BJ (cell line): ENCODE measurements at regions not wholly inside any gene's neighbourhood (a gene's known extent, or its start where the extent isn't known, plus 50 kb on each side); places are given as distances from the start of the nearest gene placed in this dataset.

Source experiments
- CTCF ChIA-PET: fragments of 350-600 bp; formaldehyde crosslinking; extraction: SDS; loops from one replicate; lab custom pipeline; 2021; ENCODE audit warnings: antibody characterized with exemption, inconsistent platforms; lab: Yijun Ruan, JAX
- POLR2A ChIA-PET: fragments of 300-600 bp; sonication (Branson Sonifier 250); formaldehyde crosslinking; extraction: SDS; loops from one replicate; lab custom pipeline; 2021; ENCODE audit warnings: antibody characterized with exemption; lab: Charles Lee
- DNase-seq: peaks from one replicate; pipeline ENCODE4 v3.0.0-alpha.2; 2011; ENCODE audit warnings: low read depth
- H3K27me3 ChIP-seq: 2 replicates; pipeline ENCODE4 v1.6.0; 2011; ENCODE audit warnings: low read length; ENCODE audit not compliant: control insufficient read depth, insufficient read depth
- H3K36me3 ChIP-seq: 2 replicates; pipeline ENCODE4 v1.5.1; 2011; ENCODE audit warnings: low read length; ENCODE audit not compliant: control insufficient read depth, insufficient read depth
- H3K4me3 ChIP-seq: 2 replicates; pipeline ENCODE4 v1.5.1; 2011; ENCODE audit warnings: low read depth, mild to moderate bottlenecking, control low read depth, low read length
- CTCF ChIP-seq: IDR thresholded peaks from 2 replicates; pipeline ENCODE4 v1.5.1; 2011; ENCODE audit warnings: low read depth, mild to moderate bottlenecking, control low read depth, inconsistent platforms, low read length, moderate library complexity; ENCODE audit not compliant: insufficient read depth

DNA sequence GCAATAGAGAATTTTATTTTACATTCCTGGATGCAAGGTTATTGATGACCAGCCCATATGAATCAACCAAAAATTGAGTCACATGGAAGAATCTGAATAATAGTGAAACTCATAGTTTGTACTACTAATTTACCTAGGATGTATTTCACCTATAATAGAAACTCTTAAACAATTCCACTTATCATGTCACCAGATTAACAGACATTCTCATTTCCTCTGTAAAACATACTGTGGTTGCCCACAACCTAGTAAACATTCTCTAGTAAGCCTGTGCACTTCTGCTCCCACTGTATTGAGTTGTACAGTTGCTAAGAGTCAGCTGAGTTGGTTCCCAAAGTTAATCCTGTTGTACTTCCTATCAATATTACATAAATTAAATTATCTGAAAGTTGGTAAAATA is 196.6 kb upstream of the TMTC1 start:
- no peak for TF ChIP-seq CTCF
- no peaks in the 10 kb centered on the region for H3K36me3 ChIP-seq
- ChIA-PET POLR2A (no interaction called here), CTCF (no interaction called here)
- DNase-seq: no peak
- H3K4me3 ChIP-seq: no peak overlapping the region
- no peaks in the 10 kb centered on the region for H3K27me3 ChIP-seq

- POLR2A ChIA-PET: no interaction called here
- H3K4me3 ChIP-seq: no peak overlapping the region
- CTCF ChIA-PET: no interaction called here
- TF ChIP-seq CTCF: no peak
- no peak for DNase-seq
- no peaks in the 10 kb centered on the region for H3K36me3 ChIP-seq
- no peaks in the 10 kb centered on the region for H3K27me3 ChIP-seq
Observed at GRCh38 chr12:29971446-29971845, 187.7 kb upstream of the TMTC1 start.

DNA sequence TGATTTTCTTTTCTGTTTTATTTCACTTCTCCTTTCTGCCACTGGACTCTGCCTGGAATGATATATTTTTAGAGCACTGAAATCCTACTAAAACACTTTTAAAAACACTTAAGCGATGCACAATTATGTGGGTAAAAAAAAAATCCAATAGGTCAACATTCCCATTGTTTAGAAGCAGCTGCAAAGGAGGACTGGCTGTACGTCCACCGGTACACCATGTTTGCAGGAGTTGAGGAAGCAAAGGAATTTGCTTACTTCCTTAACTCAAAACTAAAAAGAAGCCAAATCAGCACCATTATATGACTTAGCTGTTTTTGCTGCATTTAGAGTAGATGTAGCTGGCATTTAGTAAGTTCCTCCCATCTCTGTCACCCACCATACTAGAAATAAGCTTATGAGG is 186.8 kb upstream of the TMTC1 start:
- ChIA-PET CTCF (interaction anchor here (0.7 kb wide), 2 partner anchors 20 to 597 kb away, joined by 3 read pairs; no protein-coding TSS in a partner anchor), POLR2A (no interaction called here)
- no peaks in the 10 kb centered on the region for H3K36me3 ChIP-seq
- no peak overlapping the region for H3K4me3 ChIP-seq
- TF ChIP-seq CTCF: no peak
- no peaks in the 10 kb centered on the region for H3K27me3 ChIP-seq
- DNase-seq: no peak

DNA sequence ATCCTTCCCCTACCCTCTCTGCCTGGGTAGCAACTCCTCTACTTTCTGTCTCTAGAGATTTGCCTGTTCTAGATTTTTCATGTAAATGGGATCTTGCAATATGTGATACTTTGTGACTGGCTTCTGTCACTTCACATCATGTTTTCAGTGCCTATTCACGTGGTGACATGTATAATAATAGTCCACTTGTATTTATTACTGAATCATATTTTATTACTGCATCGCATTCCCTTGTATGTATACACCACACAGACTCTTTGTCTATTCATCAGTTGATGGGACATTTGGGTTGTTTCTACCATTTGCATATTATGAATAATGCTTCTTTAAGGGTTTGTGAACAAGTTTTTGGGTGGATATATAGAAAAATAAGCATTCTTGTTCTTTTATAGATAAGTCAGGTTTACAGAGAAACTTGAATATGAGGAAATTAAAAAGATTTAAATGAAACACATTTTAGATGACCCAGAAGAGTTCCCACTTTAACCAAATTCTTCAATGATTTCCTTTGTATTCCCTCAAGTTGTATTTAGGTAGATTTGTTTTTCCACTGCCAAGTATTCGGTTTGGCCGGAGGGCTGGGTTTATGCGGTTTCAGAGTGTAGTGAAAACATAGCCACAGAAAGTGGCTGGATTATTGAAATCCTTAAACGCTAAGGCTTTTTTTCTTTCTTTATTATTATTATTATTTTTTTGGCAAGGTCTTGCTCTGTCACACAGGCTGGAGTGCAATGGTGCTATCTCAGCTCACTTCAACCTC is 178.7 kb upstream of the TMTC1 start:
- ChIA-PET POLR2A (no interaction called here), CTCF (no interaction called here)
- no peak for TF ChIP-seq CTCF
- H3K27me3 ChIP-seq: no peaks in the 10 kb centered on the region
- H3K4me3 ChIP-seq: no peak overlapping the region
- no peaks in the 10 kb centered on the region for H3K36me3 ChIP-seq
- no peak for DNase-seq

DNA sequence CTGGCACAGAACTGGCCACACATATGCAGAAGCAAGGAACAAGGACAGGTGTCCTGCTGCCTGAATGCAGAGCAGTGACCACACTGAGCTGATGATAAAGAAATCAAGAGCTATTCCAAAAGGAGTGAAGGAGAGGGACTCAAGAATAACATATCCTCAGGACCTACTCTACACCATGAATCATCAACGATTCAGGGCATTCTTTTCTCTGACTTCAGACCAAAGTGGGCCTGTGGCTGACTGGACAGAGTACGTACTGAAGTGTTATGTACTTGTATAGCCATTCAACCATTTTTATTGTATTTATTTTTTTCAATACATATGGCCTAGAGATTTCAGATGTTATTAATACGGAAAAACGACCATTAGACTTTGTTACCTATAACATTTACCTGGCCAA is 177.5 kb upstream of the TMTC1 start:
- no peak for TF ChIP-seq CTCF
- Histone ChIP-seq H3K4me3 (no peak overlapping the region), H3K27me3 (no peaks in the 10 kb centered on the region), H3K36me3 (no peaks in the 10 kb centered on the region)
- POLR2A ChIA-PET: no interaction called here
- CTCF ChIA-PET: no interaction called here
- DNase-seq: no peak
